HEK293 (cell line): ENCODE measurements at regions not wholly inside any gene's neighbourhood (a gene's known extent, or its start where the extent isn't known, plus 50 kb on each side); places are given as distances from the start of the nearest gene placed in this dataset.

Experiments
- CTCF ChIA-PET: fragments of 350-600 bp; formaldehyde crosslinking; extraction: SDS; loops from one replicate; lab custom pipeline; 2021; ENCODE audit warnings: antibody characterized with exemption; lab: Yijun Ruan, JAX
- POLR2A ChIA-PET: fragments of 300-600 bp; formaldehyde crosslinking; extraction: SDS; loops from one replicate; lab custom pipeline; 2020; ENCODE audit warnings: antibody characterized with exemption, inconsistent platforms; lab: Yijun Ruan, JAX
- H3K27ac ChIP-seq: fragments of 200-500 bp; sonication (Bioruptor generic); 2 replicates; pipeline ENCODE4 v1.5.1; 2014; ENCODE audit warnings: low read depth, low read length, control low read depth, inconsistent platforms; ENCODE audit errors: extremely low read depth
- H3K36me3 ChIP-seq, 2 experiments: fragments of 200-500 bp in 1 of 2; sonication (Bioruptor generic) in 1 of 2; 1 replicate in 1 of 2; 2 replicates in 1 of 2; pipeline ENCODE4 v1.5.1; 2014 to 2017; ENCODE audit warnings: inconsistent platforms in 2 of 2, low read length in 2 of 2; ENCODE audit not compliant: control insufficient read depth in 2 of 2, insufficient read depth in 1 of 2
- H3K4me1 ChIP-seq: fragments of 200-500 bp; sonication (Bioruptor generic); 2 replicates; pipeline ENCODE4 v1.5.1; 2014; ENCODE audit warnings: mild to moderate bottlenecking, low read length, inconsistent platforms; ENCODE audit not compliant: control insufficient read depth, insufficient read depth
- H3K4me3 ChIP-seq: 2 replicates; pipeline ENCODE4 v1.5.1; 2011; ENCODE audit warnings: low read depth, mild to moderate bottlenecking, control low read depth, low read length, moderate library complexity
- H3K9me3 ChIP-seq: fragments of 200-500 bp; sonication (Bioruptor generic); 2 replicates; pipeline ENCODE4 v1.5.1; 2014; ENCODE audit warnings: low read depth, low read length, inconsistent platforms; ENCODE audit not compliant: control insufficient read depth, insufficient read depth
- SETDB1 ChIP-seq: IDR thresholded peaks from one replicate; pipeline ENCODE4 v1.6.1; 2017; ENCODE audit warnings: mild to moderate bottlenecking, low read length, moderate library complexity, mixed read lengths; ENCODE audit not compliant: insufficient read length
- TRIM28 ChIP-seq: IDR thresholded peaks from 2 replicates; pipeline ENCODE4 v1.6.1; 2011; ENCODE audit warnings: low read length, control low read depth, borderline replicate concordance
- YY2 ChIP-seq: fragments of 450-650 bp; formaldehyde crosslinking; IDR thresholded peaks from 2 replicates; pipeline ENCODE4 v1.5.1; 2016; ENCODE audit warnings: missing biosample characterization, missing genetic modification characterization
- ZBTB1 ChIP-seq: fragments of 450-650 bp; formaldehyde crosslinking; IDR thresholded peaks from 2 replicates; pipeline ENCODE4 v1.5.1; 2016; ENCODE audit warnings: missing biosample characterization, missing genetic modification characterization
- ZNF10 ChIP-seq: fragments of 450-650 bp; formaldehyde crosslinking; IDR thresholded peaks from 2 replicates; pipeline ENCODE4 v1.5.1; 2017; ENCODE audit warnings: missing biosample characterization, missing genetic modification characterization
- ZNF133 ChIP-seq: fragments of 450-650 bp; formaldehyde crosslinking; IDR thresholded peaks from 2 replicates; pipeline ENCODE4 v1.5.1; 2016; ENCODE audit warnings: missing biosample characterization, missing genetic modification characterization
- ZNF211 ChIP-seq: fragments of 450-650 bp; formaldehyde crosslinking; IDR thresholded peaks from 2 replicates; pipeline ENCODE4 v1.5.1; 2016; ENCODE audit warnings: low read depth, missing biosample characterization, missing genetic modification characterization
- ZNF292 ChIP-seq: fragments of 450-650 bp; formaldehyde crosslinking; IDR thresholded peaks from 2 replicates; pipeline ENCODE4 v1.5.1; 2016; ENCODE audit warnings: low read depth, missing biosample characterization, missing genetic modification characterization, borderline replicate concordance
- ZNF433 ChIP-seq: fragments of 450-650 bp; formaldehyde crosslinking; IDR thresholded peaks from 2 replicates; pipeline ENCODE4 v1.5.1; 2016; ENCODE audit warnings: missing biosample characterization, missing genetic modification characterization, low read depth
- ZNF473 ChIP-seq: fragments of 450-650 bp; formaldehyde crosslinking; IDR thresholded peaks from 2 replicates; pipeline ENCODE4 v1.5.1; 2017; ENCODE audit warnings: missing biosample characterization, missing genetic modification characterization
- ZNF626 ChIP-seq: fragments of 450-650 bp; sonication (Bioruptor Pico); formaldehyde crosslinking; IDR thresholded peaks from 2 replicates; pipeline ENCODE4 v1.5.1; 2018; ENCODE audit warnings: missing biosample characterization, missing genetic modification characterization, inconsistent platforms
- ZNF658 ChIP-seq: fragments of 450-650 bp; formaldehyde crosslinking; IDR thresholded peaks from 2 replicates; pipeline ENCODE4; 2016; ENCODE audit warnings: missing biosample characterization, missing genetic modification characterization
- ZNF704 ChIP-seq: fragments of 450-650 bp; formaldehyde crosslinking; IDR thresholded peaks from 2 replicates; pipeline ENCODE4 v1.5.1; 2016; ENCODE audit warnings: missing biosample characterization, missing genetic modification characterization
- ZNF76 ChIP-seq: fragments of 450-650 bp; formaldehyde crosslinking; IDR thresholded peaks from 2 replicates; pipeline ENCODE4; 2016; ENCODE audit warnings: low read depth, missing biosample characterization, missing genetic modification characterization, borderline replicate concordance
- ZXDB ChIP-seq: fragments of 450-650 bp; formaldehyde crosslinking; IDR thresholded peaks from 2 replicates; pipeline ENCODE4 v1.5.1; 2016; ENCODE audit warnings: missing biosample characterization, missing genetic modification characterization
- TF ChIP-seq, protein P1 (sequence below): fragments of 450-650 bp; formaldehyde crosslinking; IDR thresholded peaks from 2 replicates; pipeline ENCODE4 v1.5.1; 2016; ENCODE audit warnings: missing biosample characterization, missing genetic modification characterization
- TF ChIP-seq, protein P2 (sequence below): fragments of 450-650 bp; formaldehyde crosslinking; conservative IDR thresholded peaks from 2 replicates; pipeline ENCODE4 v1.5.1; 2016; ENCODE audit warnings: low read depth, missing biosample characterization, missing genetic modification characterization

DNA sequence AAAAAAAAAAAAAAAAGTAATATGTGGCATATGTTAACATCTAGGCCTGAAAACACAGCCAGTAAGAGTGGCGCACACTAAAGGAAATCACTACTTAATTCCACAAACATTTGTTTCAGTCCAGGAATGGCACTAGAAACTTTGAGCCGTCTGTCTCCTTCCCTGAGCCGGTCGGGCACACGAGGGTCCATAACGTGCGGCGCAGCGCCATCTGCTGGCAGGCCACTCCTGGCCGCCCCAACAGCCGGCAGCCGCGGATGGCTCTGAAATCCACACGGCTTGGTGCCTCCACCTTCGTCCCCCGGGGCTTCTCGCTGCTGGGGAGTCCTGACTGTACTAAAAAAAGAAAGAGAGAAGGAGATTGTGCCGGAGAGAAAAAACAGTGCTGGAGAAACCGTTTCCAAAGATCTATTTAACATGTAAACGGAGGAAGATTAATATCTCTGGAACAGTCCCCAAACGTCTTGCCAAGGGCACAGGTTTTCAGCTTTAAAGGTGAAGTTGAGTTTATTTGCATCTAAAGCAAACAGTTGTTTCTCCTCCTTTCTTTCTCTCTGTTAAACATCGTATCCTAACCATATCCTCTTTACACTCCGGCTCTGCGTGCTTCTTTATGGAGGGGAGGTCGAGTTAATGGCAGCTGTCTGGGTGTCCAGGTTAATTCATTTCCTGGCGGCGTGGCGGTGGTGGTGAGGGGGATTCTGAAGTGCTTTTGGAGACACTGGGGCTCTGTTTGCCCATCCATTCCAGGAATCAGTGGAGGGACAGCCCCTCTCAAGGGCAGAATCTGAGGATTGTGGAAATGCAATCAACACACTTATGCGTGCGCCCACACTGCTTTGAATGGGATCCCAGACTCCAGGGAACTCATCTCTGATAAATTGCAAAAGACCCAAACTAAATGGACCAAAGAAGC is 611.3 kb upstream of the SALL1 start (continued):
- TF ChIP-seq ZNF658 (tag by site-specific recombination) (no peak), ZNF292 (no peak), ZNF211 (no peak), YY2 (0 out of 2 replicates have a peak, but pooled peaks have one; percentile 25), ZXDB (tag by site-specific recombination) (peak; percentile 48; the same call in 1 of the 2 replicates)

GRCh38 chr16:51761001-51761400 is 609.9 kb upstream of the SALL1 start:
- H3K9me3 ChIP-seq, result no peaks in the 10 kb centered on the region
- ChIA-PET POLR2A (interaction anchor here (0.6 kb wide), 1 partner anchor 609 kb away, joined by 5 read pairs; no protein-coding TSS in a partner anchor), CTCF (interaction anchor here (0.6 to 1.1 kb wide), 3 partner anchors 11 to 253 kb away, joined by 4 to 5 read pairs (median 4); no protein-coding TSS in a partner anchor)
- H3K36me3 ChIP-seq, result no peaks in the 10 kb centered on the region
- H3K4me1 ChIP-seq, result peaks cover 7% of the 10 kb centered on the region; the same call in 1 of the 2 replicates
- H3K4me3 ChIP-seq, result no peak overlapping the region
- TF ChIP-seq ZNF76 (tag by site-specific recombination) (no peak), ZNF433 (tag by site-specific recombination) (no peak), ZBTB1 (tag by site-specific recombination) (no peak), ZNF133 (tag by site-specific recombination) (no peak), TRIM28 (no peak), ZNF704 (tag by site-specific recombination) (no peak), ZNF10 (tag by site-specific recombination) (no peak), SETDB1 (no peak), ZNF626 (tag by site-specific recombination) (no peak), ZNF473 (no peak)
- TF ChIP-seq, protein P1, sequence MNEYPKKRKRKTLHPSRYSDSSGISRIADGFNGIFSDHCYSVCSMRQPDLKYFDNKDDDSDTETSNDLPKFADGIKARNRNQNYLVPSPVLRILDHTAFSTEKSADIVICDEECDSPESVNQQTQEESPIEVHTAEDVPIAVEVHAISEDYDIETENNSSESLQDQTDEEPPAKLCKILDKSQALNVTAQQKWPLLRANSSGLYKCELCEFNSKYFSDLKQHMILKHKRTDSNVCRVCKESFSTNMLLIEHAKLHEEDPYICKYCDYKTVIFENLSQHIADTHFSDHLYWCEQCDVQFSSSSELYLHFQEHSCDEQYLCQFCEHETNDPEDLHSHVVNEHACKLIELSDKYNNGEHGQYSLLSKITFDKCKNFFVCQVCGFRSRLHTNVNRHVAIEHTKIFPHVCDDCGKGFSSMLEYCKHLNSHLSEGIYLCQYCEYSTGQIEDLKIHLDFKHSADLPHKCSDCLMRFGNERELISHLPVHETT, result no peak
- TF ChIP-seq, protein P2, sequence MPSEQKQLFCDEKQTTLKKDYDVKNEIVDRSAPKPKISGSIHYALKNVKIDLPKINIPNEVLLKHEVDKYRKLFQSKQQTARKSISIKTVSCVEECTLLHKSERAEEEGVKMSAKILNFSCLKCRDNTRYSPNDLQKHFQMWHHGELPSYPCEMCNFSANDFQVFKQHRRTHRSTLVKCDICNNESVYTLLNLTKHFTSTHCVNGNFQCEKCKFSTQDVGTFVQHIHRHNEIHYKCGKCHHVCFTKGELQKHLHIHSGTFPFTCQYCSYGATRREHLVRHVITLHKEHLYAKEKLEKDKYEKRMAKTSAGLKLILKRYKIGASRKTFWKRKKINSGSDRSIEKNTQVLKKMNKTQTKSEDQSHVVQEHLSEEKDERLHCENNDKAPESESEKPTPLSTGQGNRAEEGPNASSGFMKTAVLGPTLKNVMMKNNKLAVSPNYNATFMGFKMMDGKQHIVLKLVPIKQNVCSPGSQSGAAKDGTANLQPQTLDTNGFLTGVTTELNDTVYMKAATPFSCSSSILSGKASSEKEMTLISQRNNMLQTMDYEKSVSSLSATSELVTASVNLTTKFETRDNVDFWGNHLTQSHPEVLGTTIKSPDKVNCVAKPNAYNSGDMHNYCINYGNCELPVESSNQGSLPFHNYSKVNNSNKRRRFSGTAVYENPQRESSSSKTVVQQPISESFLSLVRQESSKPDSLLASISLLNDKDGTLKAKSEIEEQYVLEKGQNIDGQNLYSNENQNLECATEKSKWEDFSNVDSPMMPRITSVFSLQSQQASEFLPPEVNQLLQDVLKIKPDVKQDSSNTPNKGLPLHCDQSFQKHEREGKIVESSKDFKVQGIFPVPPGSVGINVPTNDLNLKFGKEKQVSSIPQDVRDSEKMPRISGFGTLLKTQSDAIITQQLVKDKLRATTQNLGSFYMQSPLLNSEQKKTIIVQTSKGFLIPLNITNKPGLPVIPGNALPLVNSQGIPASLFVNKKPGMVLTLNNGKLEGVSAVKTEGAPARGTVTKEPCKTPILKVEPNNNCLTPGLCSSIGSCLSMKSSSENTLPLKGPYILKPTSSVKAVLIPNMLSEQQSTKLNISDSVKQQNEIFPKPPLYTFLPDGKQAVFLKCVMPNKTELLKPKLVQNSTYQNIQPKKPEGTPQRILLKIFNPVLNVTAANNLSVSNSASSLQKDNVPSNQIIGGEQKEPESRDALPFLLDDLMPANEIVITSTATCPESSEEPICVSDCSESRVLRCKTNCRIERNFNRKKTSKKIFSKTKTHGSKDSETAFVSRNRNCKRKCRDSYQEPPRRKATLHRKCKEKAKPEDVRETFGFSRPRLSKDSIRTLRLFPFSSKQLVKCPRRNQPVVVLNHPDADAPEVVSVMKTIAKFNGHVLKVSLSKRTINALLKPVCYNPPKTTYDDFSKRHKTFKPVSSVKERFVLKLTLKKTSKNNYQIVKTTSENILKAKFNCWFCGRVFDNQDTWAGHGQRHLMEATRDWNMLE, result no peak
- H3K27ac ChIP-seq, result no peak overlapping the region
